Amniotic epithelial cell (primary cell): ENCODE measurements at regions not wholly inside any gene's neighbourhood (a gene's known extent, or its start where the extent isn't known, plus 50 kb on each side); places are given as distances from the start of the nearest gene placed in this dataset.
"Not testable (repeated sequence)": the region's sequence is repeated elsewhere in the genome, so short reads cannot be mapped to it uniquely, and the experiment has no call there.

Experiments
- DNase-seq: peaks from one replicate; pipeline ENCODE4 v3.0.0-alpha.2; 2010; ENCODE audit warnings: low read depth

- not testable (repeated sequence) for DNase-seq
These were observed 52.6 kb upstream of the KIF26B start for GRCh38 chr1:245102149-245102548.

GRCh38 chr1:245099401-245099800 is 55.4 kb upstream of the KIF26B start:
- DNase-seq = no peak

GRCh38 chr1:245098924-245099323 is 55.9 kb upstream of the KIF26B start:
- DNase-seq = no peak

- DNase-seq = no peak
These were observed 58.3 kb upstream of the KIF26B start for GRCh38 chr1:245096311-245097066.

GRCh38 chr1:245095903-245096302 is 58.9 kb upstream of the KIF26B start:
- no peak for DNase-seq

- DNase-seq = no peak
These were observed 59.8 kb upstream of the KIF26B start for GRCh38 chr1:245094954-245095353.

GRCh38 chr1:245094092-245094491 is 60.7 kb upstream of the KIF26B start:
- no peak for DNase-seq

- DNase-seq = no peak
These were observed 62.2 kb upstream of the KIF26B start for GRCh38 chr1:245092638-245092976.

GRCh38 chr1:245091818-245092637 is 62.8 kb upstream of the KIF26B start:
- peak; percentile 96 for DNase-seq

GRCh38 chr1:245091171-245091621 is 63.6 kb upstream of the KIF26B start:
- peak; percentile 62 for DNase-seq

GRCh38 chr1:245090491-245091090 is 64.2 kb upstream of the KIF26B start:
- DNase-seq = peak; percentile 19

- no peak for DNase-seq
These were observed 67.1 kb upstream of the KIF26B start for GRCh38 chr1:245087723-245088122.

GRCh38 chr1:245086389-245086969 is 68.3 kb upstream of the KIF26B start:
- peak; percentile 80 for DNase-seq

GRCh38 chr1:245085508-245086095 is 69.2 kb upstream of the KIF26B start:
- peak; percentile 97 for DNase-seq

GRCh38 chr1:245084551-245084950 is 70.2 kb upstream of the KIF26B start:
- DNase-seq = peak; percentile 34

- peak; percentile 76 for DNase-seq
These were observed 75.7 kb upstream of the KIF26B start for GRCh38 chr1:245079021-245079609.

- DNase-seq = no peak
These were observed 79.9 kb upstream of the KIF26B start for GRCh38 chr1:245074898-245075297.

GRCh38 chr1:245074232-245074747 is 80.5 kb upstream of the KIF26B start:
- peak; percentile 84 for DNase-seq

- no peak for DNase-seq
These were observed 83.8 kb upstream of the KIF26B start for GRCh38 chr1:245070836-245071615.

- peak; percentile 44 for DNase-seq
These were observed 87.5 kb upstream of the KIF26B start for GRCh38 chr1:245067257-245067656.
